ENCODE measurements at regions not wholly inside any gene's neighbourhood (a gene's known extent, or its start where the extent isn't known, plus 50 kb on each side); places are given as distances from the start of the nearest gene placed in this dataset.
"Not testable (repeated sequence)": the region's sequence is repeated elsewhere in the genome, so short reads cannot be mapped to it uniquely, and the experiment has no call there.

DNA sequence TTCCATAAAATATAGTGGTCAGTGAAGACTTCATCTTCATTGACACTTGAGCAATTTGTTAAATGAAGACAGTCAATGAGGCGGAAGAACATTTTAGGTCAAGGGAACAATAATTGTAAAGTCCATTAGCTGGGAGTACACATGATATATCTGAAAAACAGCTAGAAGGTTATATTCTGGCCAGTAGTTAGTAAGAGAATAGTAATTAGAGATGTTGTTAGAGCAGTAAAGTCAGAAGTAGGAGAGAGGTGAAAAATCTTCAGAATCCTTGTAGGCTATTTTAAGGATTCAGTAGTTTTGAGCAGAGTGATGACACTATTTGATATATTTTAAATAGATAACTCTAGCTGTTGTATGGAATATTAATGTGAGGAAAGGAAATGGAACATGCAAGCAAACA, 915.6 kb upstream of the NEGR1 start:
- H3K4me3 ChIP-seq (ENCODE audit: control insufficient read depth in 1 of 7, extremely low read depth in 1 of 7, insufficient read depth in 4 of 7, low read depth in 2 of 7, low read length in 6 of 7): no peak overlapping the region
- ChIA-PET CTCF (no interaction called here), POLR2A (no interaction called here)
- H3K9me3 ChIP-seq (ENCODE audit: control extremely low read depth in 1 of 5, control insufficient read depth in 4 of 5, insufficient read depth in 2 of 5, low read depth in 1 of 5, low read length in 4 of 5): no peaks in the 10 kb centered on the region
- no peaks in the 10 kb centered on the region for H3K36me3 ChIP-seq (ENCODE audit: control insufficient read depth in 4 of 4, insufficient read depth in 4 of 4, low read length in 3 of 4)
- no CpG with 5 or more reads among the region's 1 CpG for WGBS (ENCODE audit: insufficient coverage)
- H3K27ac ChIP-seq (ENCODE audit: insufficient read depth in 1 of 2, low read depth in 1 of 2, low read length in 2 of 2, poor library complexity in 1 of 2, severe bottlenecking in 2 of 2): no peak overlapping the region
- no peaks in the 10 kb centered on the region for H3K27me3 ChIP-seq (replicated peaks in 2 of 5; ENCODE audit: control insufficient read depth in 4 of 5, insufficient read depth in 5 of 5, low read length in 4 of 5)
- DNase-seq: no peak
- no peaks in the 10 kb centered on the region for H3K4me1 ChIP-seq (ENCODE audit: control extremely low read depth in 1 of 4, control insufficient read depth in 4 of 4, insufficient read depth in 4 of 4, low read length in 3 of 4)

DNA sequence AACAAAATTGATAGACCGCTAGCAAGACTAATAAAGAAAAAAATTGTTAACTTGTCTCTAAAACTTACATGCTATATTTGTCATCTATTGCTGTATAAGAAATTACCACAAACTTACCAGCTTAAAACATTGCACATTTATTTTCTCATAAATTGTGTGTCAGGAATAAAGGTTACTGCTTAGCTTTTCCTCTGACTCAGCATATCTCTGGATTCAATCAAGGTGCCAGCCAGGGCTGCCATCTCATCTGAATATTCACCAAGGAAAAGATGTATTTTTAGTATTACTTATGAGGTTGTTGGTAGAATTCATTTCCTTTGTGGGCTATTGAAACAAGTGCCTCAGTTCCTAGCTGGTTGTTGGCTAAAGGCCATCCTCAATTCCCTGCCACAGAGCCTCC, 912.6 kb upstream of the NEGR1 start:
- no peak for DNase-seq
- WGBS (ENCODE audit: insufficient coverage): no CpG with 5 or more reads among the region's 1 CpG

DNA sequence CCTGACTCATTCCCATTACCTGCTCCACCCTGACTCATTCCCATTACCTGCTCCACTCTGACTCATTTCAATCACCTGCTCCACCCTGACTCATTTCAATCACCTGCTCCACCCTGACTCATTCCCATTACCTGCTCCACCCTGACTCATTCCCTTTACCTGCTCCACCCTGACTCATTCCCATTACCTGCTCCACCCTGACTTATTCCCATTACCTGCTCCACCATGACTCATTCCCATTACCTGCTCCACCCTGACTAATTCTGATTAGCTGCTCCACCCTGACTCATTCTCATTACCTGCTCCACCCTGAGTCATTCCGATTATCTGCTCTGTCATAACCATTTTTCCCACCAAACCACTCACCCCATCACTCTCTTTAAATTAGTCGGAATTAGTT, 901.2 kb upstream of the NEGR1 start:
- CTCF ChIA-PET; H3K27ac ChIP-seq (ENCODE audit: insufficient read depth in 1 of 2, low read depth in 1 of 2, low read length in 2 of 2, poor library complexity in 1 of 2, severe bottlenecking in 2 of 2): not testable (repeated sequence)
- WGBS (ENCODE audit: insufficient coverage): 100% methylated on average over 2 of the region's 2 CpGs

More for the DNA sequence above, 912.6 kb upstream of the NEGR1 start:
- Histone ChIP-seq H3K4me1 (ENCODE audit: control extremely low read depth in 1 of 4, control insufficient read depth in 4 of 4, insufficient read depth in 4 of 4, low read length in 3 of 4) (no peaks in the 10 kb centered on the region), H3K27ac (ENCODE audit: insufficient read depth in 1 of 2, low read depth in 1 of 2, low read length in 2 of 2, poor library complexity in 1 of 2, severe bottlenecking in 2 of 2) (no peak overlapping the region), H3K4me3 (ENCODE audit: control insufficient read depth in 1 of 7, extremely low read depth in 1 of 7, insufficient read depth in 4 of 7, low read depth in 2 of 7, low read length in 6 of 7) (no peak overlapping the region), H3K27me3 (replicated peaks in 2 of 5; ENCODE audit: control insufficient read depth in 4 of 5, insufficient read depth in 5 of 5, low read length in 4 of 5) (no peaks in the 10 kb centered on the region), H3K9me3 (ENCODE audit: control extremely low read depth in 1 of 5, control insufficient read depth in 4 of 5, insufficient read depth in 2 of 5, low read depth in 1 of 5, low read length in 4 of 5) (no peaks in the 10 kb centered on the region), H3K36me3 (ENCODE audit: control insufficient read depth in 4 of 4, insufficient read depth in 4 of 4, low read length in 3 of 4) (no peaks in the 10 kb centered on the region)
- ChIA-PET CTCF (no interaction called here), POLR2A (interaction anchor here (0.6 kb wide), 1 partner anchor 1374 kb away, joined by 4 read pairs; no protein-coding TSS in a partner anchor)

DNA sequence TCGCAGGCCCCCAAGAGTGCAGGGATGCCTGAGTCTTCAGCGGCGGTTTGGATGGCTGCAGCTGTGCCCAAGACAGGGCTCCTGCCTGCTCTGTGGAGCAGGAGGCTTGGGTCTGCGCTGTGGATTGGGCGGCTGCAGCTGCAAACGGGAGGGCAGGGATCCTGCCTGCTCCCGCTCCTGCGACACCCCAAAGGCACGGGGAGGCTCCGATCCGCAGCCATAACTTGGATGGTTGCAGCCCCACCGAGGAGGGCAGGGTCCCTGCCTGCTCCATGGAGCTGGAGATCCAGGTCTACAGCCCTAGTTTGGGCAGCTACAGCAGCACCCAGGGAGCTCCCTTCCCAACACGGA, 898.8 kb upstream of the NEGR1 start:
- no peak for DNase-seq
- Histone ChIP-seq H3K4me3 (ENCODE audit: control insufficient read depth in 1 of 7, extremely low read depth in 1 of 7, insufficient read depth in 4 of 7, low read depth in 2 of 7, low read length in 6 of 7) (no peak overlapping the region), H3K27ac (ENCODE audit: insufficient read depth in 1 of 2, low read depth in 1 of 2, low read length in 2 of 2, poor library complexity in 1 of 2, severe bottlenecking in 2 of 2) (no peak overlapping the region), H3K27me3 (replicated peaks in 2 of 5; ENCODE audit: control insufficient read depth in 4 of 5, insufficient read depth in 5 of 5, low read length in 4 of 5) (no peaks in the 10 kb centered on the region), H3K36me3 (ENCODE audit: control insufficient read depth in 4 of 4, insufficient read depth in 4 of 4, low read length in 3 of 4) (no peaks in the 10 kb centered on the region), H3K4me1 (ENCODE audit: control extremely low read depth in 1 of 4, control insufficient read depth in 4 of 4, insufficient read depth in 4 of 4, low read length in 3 of 4) (no peaks in the 10 kb centered on the region), H3K9me3 (ENCODE audit: control extremely low read depth in 1 of 5, control insufficient read depth in 4 of 5, insufficient read depth in 2 of 5, low read depth in 1 of 5, low read length in 4 of 5) (peaks cover 0 to 6% (median 0%) of the 10 kb centered on the region in 5 experiments)
- POLR2A ChIA-PET: no interaction called here
- over 99% methylated on average over 11 of the region's 13 CpGs for WGBS (ENCODE audit: insufficient coverage)
- CTCF ChIA-PET: no interaction called here

More for the DNA sequence above, 901.2 kb upstream of the NEGR1 start:
- H3K36me3 ChIP-seq (ENCODE audit: control insufficient read depth in 4 of 4, insufficient read depth in 4 of 4, low read length in 3 of 4); H3K4me1 ChIP-seq (ENCODE audit: control extremely low read depth in 1 of 4, control insufficient read depth in 4 of 4, insufficient read depth in 4 of 4, low read length in 3 of 4); H3K4me3 ChIP-seq (ENCODE audit: control insufficient read depth in 1 of 7, extremely low read depth in 1 of 7, insufficient read depth in 4 of 7, low read depth in 2 of 7, low read length in 6 of 7); H3K9me3 ChIP-seq (ENCODE audit: control extremely low read depth in 1 of 5, control insufficient read depth in 4 of 5, insufficient read depth in 2 of 5, low read depth in 1 of 5, low read length in 4 of 5); POLR2A ChIA-PET; H3K27me3 ChIP-seq (replicated peaks in 2 of 5; ENCODE audit: control insufficient read depth in 4 of 5, insufficient read depth in 5 of 5, low read length in 4 of 5); DNase-seq: not testable (repeated sequence)

DNA sequence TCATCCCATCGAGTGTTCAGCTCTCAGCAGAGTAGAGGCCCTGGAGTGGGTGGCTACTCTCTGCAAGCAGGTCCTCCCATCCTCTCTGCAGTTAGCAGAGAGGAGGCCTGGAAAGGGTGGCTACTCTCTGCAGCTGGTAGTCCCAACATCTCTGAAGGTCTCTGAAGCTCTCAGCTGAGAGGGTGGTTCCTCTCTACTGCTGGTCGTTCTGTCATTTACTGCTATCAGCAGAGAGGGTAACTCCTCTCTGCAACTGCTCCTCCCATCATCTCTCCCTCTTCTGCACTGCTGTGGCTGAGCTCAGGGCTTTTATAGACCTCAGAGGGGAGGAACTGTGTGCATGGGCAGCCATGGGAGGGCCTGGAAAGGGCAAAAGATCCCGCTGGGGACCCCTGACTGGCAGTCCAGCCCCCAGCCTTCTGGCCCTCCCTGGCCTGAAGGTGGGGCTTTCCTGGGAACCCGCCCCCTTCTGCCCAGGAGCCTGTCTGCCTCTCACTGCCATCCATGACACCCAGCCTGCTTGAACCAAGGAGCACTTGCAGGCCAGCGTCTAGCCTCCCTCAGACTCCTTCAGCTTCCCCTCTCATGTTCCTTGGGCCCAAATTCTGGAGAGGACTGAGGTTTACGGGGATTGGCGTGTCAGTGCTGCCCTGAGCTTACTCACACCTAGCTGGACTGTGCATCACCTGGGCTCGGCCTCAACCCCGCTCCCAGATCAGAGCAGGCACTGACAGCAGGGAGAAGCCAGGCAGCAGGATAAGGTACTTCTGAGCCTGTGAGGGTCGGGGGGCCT, 898.3 kb upstream of the NEGR1 start:
- no peaks in the 10 kb centered on the region for H3K4me1 ChIP-seq (ENCODE audit: control extremely low read depth in 1 of 4, control insufficient read depth in 4 of 4, insufficient read depth in 4 of 4, low read length in 3 of 4)
- H3K36me3 ChIP-seq (ENCODE audit: control insufficient read depth in 4 of 4, insufficient read depth in 4 of 4, low read length in 3 of 4): no peaks in the 10 kb centered on the region

DNA sequence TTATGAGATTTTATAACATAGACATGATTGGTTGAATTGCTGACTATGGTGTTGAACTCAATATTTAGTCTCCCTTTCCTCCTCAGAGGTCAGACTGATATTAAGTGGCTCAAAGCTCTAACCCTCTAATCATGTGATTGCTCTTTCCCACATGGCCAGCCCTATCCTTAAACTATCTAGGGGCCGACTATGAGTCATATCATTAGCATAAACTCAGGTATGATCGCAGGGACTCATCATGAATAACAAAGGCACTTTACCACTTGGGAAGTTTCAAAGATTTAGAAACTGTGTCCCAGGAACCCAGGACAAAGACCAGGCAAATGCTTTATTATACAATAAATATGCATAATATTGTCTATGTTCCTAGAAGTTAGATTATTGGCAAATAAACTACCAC, 894.6 kb upstream of the NEGR1 start:
- 100% methylated on average over 1 of the region's 2 CpGs for WGBS (ENCODE audit: insufficient coverage)
- CTCF ChIA-PET: no interaction called here
- no peak overlapping the region for H3K4me3 ChIP-seq (ENCODE audit: control insufficient read depth in 1 of 7, extremely low read depth in 1 of 7, insufficient read depth in 4 of 7, low read depth in 2 of 7, low read length in 6 of 7)
- no peaks in the 10 kb centered on the region for H3K4me1 ChIP-seq (ENCODE audit: control extremely low read depth in 1 of 4, control insufficient read depth in 4 of 4, insufficient read depth in 4 of 4, low read length in 3 of 4)
- H3K36me3 ChIP-seq (ENCODE audit: control insufficient read depth in 4 of 4, insufficient read depth in 4 of 4, low read length in 3 of 4): no peaks in the 10 kb centered on the region
- DNase-seq: no peak
- H3K27ac ChIP-seq (ENCODE audit: insufficient read depth in 1 of 2, low read depth in 1 of 2, low read length in 2 of 2, poor library complexity in 1 of 2, severe bottlenecking in 2 of 2): no peak overlapping the region
- H3K27me3 ChIP-seq (replicated peaks in 2 of 5; ENCODE audit: control insufficient read depth in 4 of 5, insufficient read depth in 5 of 5, low read length in 4 of 5): no peaks in the 10 kb centered on the region
- H3K9me3 ChIP-seq (ENCODE audit: control extremely low read depth in 1 of 5, control insufficient read depth in 4 of 5, insufficient read depth in 2 of 5, low read depth in 1 of 5, low read length in 4 of 5): peaks cover 0 to 6% (median 0%) of the 10 kb centered on the region in 5 experiments
- POLR2A ChIA-PET: no interaction called here

More for the DNA sequence above, 898.3 kb upstream of the NEGR1 start:
- Histone ChIP-seq H3K27ac (ENCODE audit: insufficient read depth in 1 of 2, low read depth in 1 of 2, low read length in 2 of 2, poor library complexity in 1 of 2, severe bottlenecking in 2 of 2) (no peak overlapping the region), H3K9me3 (ENCODE audit: control extremely low read depth in 1 of 5, control insufficient read depth in 4 of 5, insufficient read depth in 2 of 5, low read depth in 1 of 5, low read length in 4 of 5) (peaks cover 0 to 6% (median 0%) of the 10 kb centered on the region in 5 experiments), H3K27me3 (replicated peaks in 2 of 5; ENCODE audit: control insufficient read depth in 4 of 5, insufficient read depth in 5 of 5, low read length in 4 of 5) (no peaks in the 10 kb centered on the region), H3K4me3 (ENCODE audit: control insufficient read depth in 1 of 7, extremely low read depth in 1 of 7, insufficient read depth in 4 of 7, low read depth in 2 of 7, low read length in 6 of 7) (no peak overlapping the region)
- WGBS (ENCODE audit: insufficient coverage): 97% methylated on average over 7 of the region's 10 CpGs
- no peak for DNase-seq
- ChIA-PET POLR2A (no interaction called here), CTCF (no interaction called here)

DNA sequence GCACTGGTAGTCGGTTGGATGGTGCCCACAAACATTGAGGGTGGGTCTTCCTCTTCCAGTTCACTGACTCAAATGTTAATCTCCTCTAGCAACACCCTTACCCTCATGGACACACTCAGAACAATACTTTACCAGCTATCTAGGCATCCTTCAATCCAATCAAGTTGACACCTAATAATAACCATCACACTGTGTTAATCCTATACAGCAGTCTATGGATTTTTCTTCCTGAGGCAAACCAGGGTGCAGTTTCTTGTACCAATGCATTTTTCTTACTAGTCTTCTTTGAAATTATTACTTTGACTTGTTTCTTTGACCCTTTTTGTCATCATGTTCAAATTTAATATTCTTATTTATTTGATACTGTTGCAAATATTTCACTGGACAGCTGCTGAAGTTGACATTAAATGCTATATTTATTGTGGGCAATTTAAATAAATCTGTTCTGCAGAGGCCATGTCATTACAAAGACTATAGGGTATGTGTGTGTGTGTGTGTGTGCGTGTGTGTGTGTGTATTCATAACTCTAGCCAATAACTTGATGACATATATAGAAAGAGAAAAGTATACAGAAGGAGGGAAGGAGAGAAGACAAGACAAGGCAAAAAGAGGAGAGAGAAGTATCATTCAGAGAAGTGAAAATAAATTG, 884.8 kb upstream of the NEGR1 start:
- H3K36me3 ChIP-seq (ENCODE audit: control insufficient read depth in 4 of 4, insufficient read depth in 4 of 4, low read length in 3 of 4): no peaks in the 10 kb centered on the region
- no peaks in the 10 kb centered on the region for H3K27me3 ChIP-seq (replicated peaks in 2 of 5; ENCODE audit: control insufficient read depth in 4 of 5, insufficient read depth in 5 of 5, low read length in 4 of 5)
- H3K4me3 ChIP-seq (ENCODE audit: control insufficient read depth in 1 of 7, extremely low read depth in 1 of 7, insufficient read depth in 4 of 7, low read depth in 2 of 7, low read length in 6 of 7): no peak overlapping the region
- POLR2A ChIA-PET: no interaction called here
- CTCF ChIA-PET: no interaction called here
- peaks cover 0 to 1% (median 0%) of the 10 kb centered on the region in 5 experiments for H3K9me3 ChIP-seq (ENCODE audit: control extremely low read depth in 1 of 5, control insufficient read depth in 4 of 5, insufficient read depth in 2 of 5, low read depth in 1 of 5, low read length in 4 of 5)
- H3K4me1 ChIP-seq (ENCODE audit: control extremely low read depth in 1 of 4, control insufficient read depth in 4 of 4, insufficient read depth in 4 of 4, low read length in 3 of 4): no peaks in the 10 kb centered on the region
- H3K27ac ChIP-seq (ENCODE audit: insufficient read depth in 1 of 2, low read depth in 1 of 2, low read length in 2 of 2, poor library complexity in 1 of 2, severe bottlenecking in 2 of 2): no peak overlapping the region
- DNase-seq: no peak
- WGBS (ENCODE audit: insufficient coverage): 80% methylated on average over 1 of the region's 2 CpGs
